Fibroblast of pulmonary artery (primary cell): ENCODE measurements at regions not wholly inside any gene's neighbourhood (a gene's known extent, or its start where the extent isn't known, plus 50 kb on each side); places are given as distances from the start of the nearest gene placed in this dataset.

Source experiments
- DNase-seq: peaks from one replicate; pipeline ENCODE4 v3.0.0-alpha.2; 2010; ENCODE audit warnings: low read depth
- H3K4me3 ChIP-seq: replicated peaks from 2 replicates; pipeline ENCODE4 v1.5.1; 2011; ENCODE audit warnings: low read depth, mild to moderate bottlenecking, control low read depth, low read length, moderate library complexity
- CTCF ChIP-seq: IDR thresholded peaks from 2 replicates; pipeline ENCODE4 v1.5.1; 2011; ENCODE audit warnings: mild to moderate bottlenecking, control low read depth, low read length, inconsistent platforms; ENCODE audit errors: missing control alignments

- H3K4me3 ChIP-seq: no peak overlapping the region
- TF ChIP-seq CTCF: no peak
- DNase-seq: no peak
These were observed 101.5 kb upstream of the UGT8 start for GRCh38 chr4:114497116-114497515.

- no peak overlapping the region for H3K4me3 ChIP-seq
- no peak for TF ChIP-seq CTCF
- DNase-seq: no peak
These were observed 89.3 kb upstream of the UGT8 start for GRCh38 chr4:114509340-114509739.

DNA sequence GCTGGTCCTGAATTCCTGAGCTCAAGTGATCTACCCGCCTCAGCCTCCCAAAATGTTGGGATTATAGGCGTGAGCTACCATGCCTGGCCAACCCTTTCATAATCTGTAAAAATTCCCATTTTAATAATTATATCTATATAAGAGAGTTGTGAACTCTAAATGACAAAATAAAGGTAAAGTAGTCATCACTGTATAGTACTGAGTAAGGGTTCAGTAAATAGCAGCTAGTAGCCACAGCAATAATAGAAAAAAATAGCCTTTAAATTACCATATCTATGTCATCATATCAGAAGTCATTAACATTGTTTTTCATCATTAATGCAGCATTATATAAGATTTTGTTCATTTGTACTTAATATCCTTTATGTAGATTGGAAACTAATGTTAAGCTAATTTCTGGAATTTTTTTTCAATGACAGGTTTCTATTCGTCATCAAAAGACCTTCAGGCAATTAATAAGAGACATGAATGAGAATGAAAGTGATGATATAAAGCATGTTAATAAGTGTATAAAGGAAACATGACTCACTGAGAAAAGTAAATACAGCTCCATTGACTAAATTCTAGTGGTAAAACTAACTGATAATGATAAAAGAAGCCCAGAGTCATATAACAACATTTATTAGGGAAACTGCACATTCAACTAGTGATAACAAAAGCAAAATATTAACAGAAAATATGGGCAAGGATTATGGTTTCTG lies 85.9 kb upstream of the UGT8 start:
- DNase-seq: no peak
- no peak for TF ChIP-seq CTCF
- H3K4me3 ChIP-seq: no peak overlapping the region

- no peak for DNase-seq
- no peak overlapping the region for H3K4me3 ChIP-seq
- no peak for TF ChIP-seq CTCF
These were observed 79.2 kb upstream of the UGT8 start for GRCh38 chr4:114519368-114519767.

DNA sequence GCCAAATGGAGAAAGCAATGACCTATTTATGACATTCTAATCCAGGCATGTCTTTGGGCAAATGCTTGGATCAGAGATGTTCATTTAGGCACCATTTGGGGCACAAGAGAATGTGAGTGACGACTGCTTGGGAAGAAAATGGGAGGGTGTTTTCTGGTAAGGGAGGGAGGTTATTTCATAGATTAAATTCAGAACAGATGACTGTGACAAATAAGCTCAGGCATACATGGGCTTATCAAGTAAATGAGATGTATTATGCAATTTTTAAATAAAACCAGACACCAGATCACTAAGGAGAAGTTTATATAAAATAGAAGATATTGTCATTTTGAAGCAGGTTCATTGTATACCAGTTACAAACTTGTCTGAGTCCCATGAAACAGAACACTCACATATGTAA lies 71.4 kb upstream of the UGT8 start:
- H3K4me3 ChIP-seq: no peak overlapping the region
- no peak for TF ChIP-seq CTCF

DNA sequence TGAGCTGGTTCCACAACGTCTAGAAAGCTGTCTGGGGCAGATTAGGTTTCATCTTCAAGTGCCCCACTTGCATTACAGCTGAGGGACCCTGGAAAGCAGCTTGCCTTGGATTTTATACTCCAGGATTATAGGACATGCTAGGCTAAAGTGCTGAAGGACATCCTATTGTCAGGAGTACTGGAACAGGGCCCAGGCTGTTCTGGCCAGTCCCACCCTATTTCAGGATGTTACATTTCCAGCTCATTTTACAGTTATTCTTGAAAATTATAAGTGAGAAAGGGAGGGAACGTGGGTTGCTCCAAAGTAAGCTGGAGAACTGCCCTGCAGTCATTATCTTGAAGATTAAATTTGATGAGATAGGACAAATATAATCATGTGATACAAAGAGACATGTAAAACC lies 71.0 kb upstream of the UGT8 start:
- DNase-seq: no peak
- TF ChIP-seq CTCF: no peak
- H3K4me3 ChIP-seq: no peak overlapping the region

More for the DNA sequence above, 71.4 kb upstream of the UGT8 start:
- DNase-seq: no peak

- DNase-seq: no peak
- TF ChIP-seq CTCF: no peak
These were observed 62.9 kb upstream of the UGT8 start for GRCh38 chr4:114535725-114536124.

More at GRCh38 chr4:114535725-114536124, 62.9 kb upstream of the UGT8 start:
- no peak overlapping the region for H3K4me3 ChIP-seq
